Endothelial cell (in vitro differentiated cells): ENCODE measurements at regions not wholly inside any gene's neighbourhood (a gene's known extent, or its start where the extent isn't known, plus 50 kb on each side); places are given as distances from the start of the nearest gene placed in this dataset.

Experiments used
- DNase-seq: peaks from one replicate; pipeline ENCODE4 v3.0.0; 2021; ENCODE audit warnings: low spot score
- H3K27ac Mint-ChIP-seq: one replicate; pipeline ENCODE4 v1.8.0; 2021; ENCODE audit warnings: mixed read lengths, inconsistent platforms; ENCODE audit not compliant: unreplicated experiment
- H3K27me3 Mint-ChIP-seq: one replicate; pipeline ENCODE4 v1.8.0; 2021; ENCODE audit warnings: mild to moderate bottlenecking, moderate library complexity, mixed read lengths, inconsistent platforms; ENCODE audit not compliant: unreplicated experiment
- H3K36me3 Mint-ChIP-seq: one replicate; pipeline ENCODE4 v1.8.0; 2021; ENCODE audit warnings: mild to moderate bottlenecking, low read depth, mixed read lengths, inconsistent platforms; ENCODE audit not compliant: unreplicated experiment
- H3K4me1 Mint-ChIP-seq: one replicate; pipeline ENCODE4 v1.8.0; 2021; ENCODE audit warnings: mild to moderate bottlenecking, mixed read lengths, inconsistent platforms; ENCODE audit not compliant: unreplicated experiment
- H3K4me3 Mint-ChIP-seq: one replicate; pipeline ENCODE4 v1.8.0; 2021; ENCODE audit warnings: mild to moderate bottlenecking, mixed read lengths, inconsistent platforms; ENCODE audit not compliant: unreplicated experiment
- H3K9me3 Mint-ChIP-seq: one replicate; pipeline ENCODE4 v1.8.0; 2021; ENCODE audit warnings: mixed read lengths, inconsistent platforms; ENCODE audit not compliant: unreplicated experiment
- TF ChIP-seq, protein P1 (sequence below): fragments of 200-600 bp; sonication (generic); IDR thresholded peaks from one replicate; pipeline ENCODE4 v1.5.0; 2021; ENCODE audit warnings: antibody characterized with exemption; ENCODE audit not compliant: unreplicated experiment

DNA sequence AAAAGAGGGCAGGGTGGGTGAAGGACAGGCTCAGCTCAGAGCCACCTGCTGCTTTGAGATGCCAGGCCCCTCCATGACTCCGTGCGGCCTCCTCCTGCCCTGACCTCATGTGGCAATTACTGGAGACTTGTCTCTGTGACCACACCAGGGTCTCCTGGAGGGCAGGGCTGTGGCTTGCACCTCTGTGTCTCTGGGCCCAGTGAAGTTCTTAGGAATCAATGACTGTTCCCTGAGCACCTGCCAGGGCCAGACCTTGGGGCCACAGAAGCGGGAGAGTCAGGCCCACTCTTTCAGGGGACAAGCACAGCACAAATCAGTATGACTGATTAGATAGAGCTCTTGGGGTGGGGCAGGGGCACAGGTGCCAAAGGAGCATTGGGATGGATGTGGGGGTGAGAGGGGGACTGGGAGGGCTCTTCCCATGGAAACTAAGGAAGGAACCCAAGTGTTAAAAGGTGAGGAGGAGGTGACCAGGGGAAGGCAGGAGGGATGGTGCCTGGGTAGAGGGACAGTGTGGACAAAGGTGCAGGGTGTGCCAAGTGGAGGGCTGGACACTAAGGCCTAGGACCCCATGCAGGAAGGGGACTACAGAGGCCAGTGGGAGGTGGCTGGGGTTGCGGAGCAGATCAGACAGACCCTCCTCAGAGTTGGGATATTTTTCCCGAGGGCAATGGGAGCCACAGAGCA lies 77.3 kb upstream of the SHISAL1 start:
- Mint-ChIP-seq H3K4me3 (no peak overlapping the region), H3K36me3 (no peaks in the 10 kb centered on the region), H3K27me3 (peaks cover 12% of the 10 kb centered on the region), H3K27ac (no peak overlapping the region), H3K9me3 (no peaks in the 10 kb centered on the region), H3K4me1 (no peaks in the 10 kb centered on the region)
- DNase-seq, result no peak
- TF ChIP-seq, protein P1, sequence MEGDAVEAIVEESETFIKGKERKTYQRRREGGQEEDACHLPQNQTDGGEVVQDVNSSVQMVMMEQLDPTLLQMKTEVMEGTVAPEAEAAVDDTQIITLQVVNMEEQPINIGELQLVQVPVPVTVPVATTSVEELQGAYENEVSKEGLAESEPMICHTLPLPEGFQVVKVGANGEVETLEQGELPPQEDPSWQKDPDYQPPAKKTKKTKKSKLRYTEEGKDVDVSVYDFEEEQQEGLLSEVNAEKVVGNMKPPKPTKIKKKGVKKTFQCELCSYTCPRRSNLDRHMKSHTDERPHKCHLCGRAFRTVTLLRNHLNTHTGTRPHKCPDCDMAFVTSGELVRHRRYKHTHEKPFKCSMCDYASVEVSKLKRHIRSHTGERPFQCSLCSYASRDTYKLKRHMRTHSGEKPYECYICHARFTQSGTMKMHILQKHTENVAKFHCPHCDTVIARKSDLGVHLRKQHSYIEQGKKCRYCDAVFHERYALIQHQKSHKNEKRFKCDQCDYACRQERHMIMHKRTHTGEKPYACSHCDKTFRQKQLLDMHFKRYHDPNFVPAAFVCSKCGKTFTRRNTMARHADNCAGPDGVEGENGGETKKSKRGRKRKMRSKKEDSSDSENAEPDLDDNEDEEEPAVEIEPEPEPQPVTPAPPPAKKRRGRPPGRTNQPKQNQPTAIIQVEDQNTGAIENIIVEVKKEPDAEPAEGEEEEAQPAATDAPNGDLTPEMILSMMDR, result no peak

DNA sequence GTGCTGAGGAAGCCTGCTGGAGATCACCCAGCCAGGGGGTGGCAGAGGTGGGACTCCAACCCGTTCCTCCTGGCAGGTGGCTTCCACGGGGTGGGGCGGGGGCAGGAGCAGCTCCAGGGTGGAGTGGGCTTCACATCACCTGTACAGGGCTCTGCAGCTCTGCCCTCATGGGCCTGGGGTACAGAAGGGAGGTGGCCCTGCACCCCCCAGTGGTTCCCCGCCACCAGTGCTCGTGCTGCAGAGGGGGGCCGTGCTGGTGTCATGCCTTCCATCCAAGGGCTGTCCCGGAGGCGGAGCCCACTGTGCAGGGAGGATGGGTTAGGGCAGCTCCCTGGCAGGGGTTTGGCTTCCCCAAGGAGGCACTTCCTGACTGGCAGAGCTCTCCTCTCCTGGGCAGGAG lies 76.4 kb upstream of the SHISAL1 start:
- no peak overlapping the region for H3K27ac Mint-ChIP-seq

DNA sequence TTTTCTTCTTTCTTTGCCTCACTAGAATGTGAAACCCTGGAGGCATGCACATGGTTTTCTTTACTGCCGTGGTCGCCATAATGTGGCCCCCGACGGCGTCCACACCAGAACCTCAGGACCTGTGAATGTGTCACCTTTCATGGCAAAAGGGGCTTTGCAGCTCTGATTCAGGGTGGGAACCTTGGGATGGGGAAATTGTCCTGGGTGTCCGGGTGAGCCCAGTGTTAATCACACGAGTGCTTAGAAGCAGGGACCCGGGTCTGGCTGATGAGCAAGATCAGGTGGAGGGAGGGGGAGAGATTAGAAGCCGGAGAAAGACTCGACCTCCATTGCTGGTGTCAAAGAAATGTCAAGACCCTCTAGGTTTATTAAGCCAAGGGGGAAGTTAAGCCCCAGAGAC lies 74.7 kb upstream of the SHISAL1 start:
- peaks cover 9% of the 10 kb centered on the region for H3K27me3 Mint-ChIP-seq
- H3K4me1 Mint-ChIP-seq, result no peaks in the 10 kb centered on the region
- TF ChIP-seq, protein P1, result no peak
- H3K9me3 Mint-ChIP-seq, result no peaks in the 10 kb centered on the region
- no peak for DNase-seq
- H3K27ac Mint-ChIP-seq, result no peak overlapping the region
- no peaks in the 10 kb centered on the region for H3K36me3 Mint-ChIP-seq
- no peak overlapping the region for H3K4me3 Mint-ChIP-seq

More for the DNA sequence above, 76.4 kb upstream of the SHISAL1 start:
- TF ChIP-seq, protein P1, result no peak
- DNase-seq, result no peak
- Mint-ChIP-seq H3K36me3 (no peaks in the 10 kb centered on the region), H3K4me1 (no peaks in the 10 kb centered on the region), H3K9me3 (no peaks in the 10 kb centered on the region), H3K27me3 (peaks cover 12% of the 10 kb centered on the region), H3K4me3 (no peak overlapping the region)

DNA sequence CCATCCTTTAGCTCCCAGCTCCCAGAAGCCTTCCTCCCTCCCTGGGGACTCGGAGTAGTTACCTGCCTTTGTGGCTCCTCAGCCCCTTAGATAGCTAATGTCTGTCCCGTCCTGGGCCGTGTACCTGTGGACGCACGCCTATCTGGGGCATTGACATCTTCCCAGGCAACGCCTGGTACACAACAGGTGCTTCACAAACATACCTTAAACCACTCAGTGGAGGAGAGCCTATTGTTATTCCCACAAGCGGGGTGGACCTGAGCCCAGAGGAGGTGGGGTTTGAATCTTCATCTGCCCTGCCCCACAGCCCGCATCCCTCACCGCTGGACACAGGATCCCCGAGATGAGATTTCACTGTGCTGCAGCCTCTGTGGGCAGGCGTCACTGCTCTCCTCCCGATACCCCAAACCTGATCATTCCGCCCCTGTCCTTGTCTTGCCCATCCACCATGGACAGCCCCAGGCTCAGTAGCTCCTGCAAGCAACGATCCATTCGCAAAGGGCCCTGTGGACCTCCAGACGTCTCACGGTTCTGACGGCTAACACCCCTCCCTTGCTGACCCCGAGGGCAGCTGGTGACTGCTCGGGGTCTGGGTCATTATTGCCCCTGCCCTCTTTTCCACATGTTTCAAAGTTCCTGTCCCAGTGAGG lies 73.8 kb upstream of the SHISAL1 start:
- Mint-ChIP-seq H3K27ac (no peak overlapping the region), H3K4me1 (no peaks in the 10 kb centered on the region), H3K27me3 (peaks cover 5% of the 10 kb centered on the region), H3K4me3 (no peak overlapping the region), H3K9me3 (no peaks in the 10 kb centered on the region), H3K36me3 (no peaks in the 10 kb centered on the region)
- TF ChIP-seq, protein P1, result no peak
- no peak for DNase-seq

DNA sequence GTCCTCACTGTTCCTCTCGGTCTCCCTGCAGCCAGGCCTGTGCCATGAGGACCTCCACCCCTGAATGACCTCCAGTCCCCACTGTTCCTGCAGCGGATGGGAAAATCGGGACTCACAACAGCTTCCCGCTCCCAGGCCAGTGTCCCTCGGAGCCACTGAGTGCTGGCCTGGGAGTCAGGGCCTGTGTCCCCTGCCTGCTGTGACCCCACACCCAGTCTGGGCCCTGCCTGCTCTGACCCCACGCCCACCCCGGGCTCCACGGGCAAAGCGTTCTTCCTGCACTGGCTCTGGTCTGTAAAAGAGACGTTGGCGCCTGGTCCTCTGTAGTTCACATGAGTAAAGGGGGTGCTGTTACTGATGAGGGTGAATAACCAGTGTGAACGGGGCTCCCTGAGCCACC lies 73.0 kb upstream of the SHISAL1 start:
- Mint-ChIP-seq H3K36me3 (no peaks in the 10 kb centered on the region), H3K9me3 (no peaks in the 10 kb centered on the region), H3K4me1 (no peaks in the 10 kb centered on the region), H3K4me3 (no peak overlapping the region), H3K27ac (no peak overlapping the region), H3K27me3 (peaks cover 4% of the 10 kb centered on the region)
- TF ChIP-seq, protein P1, result no peak
- no peak for DNase-seq
